Lung (tissue), 11 donors: ENCODE measurements at regions not wholly inside any gene's neighbourhood (a gene's known extent, or its start where the extent isn't known, plus 50 kb on each side); places are given as distances from the start of the nearest gene placed in this dataset.

Source experiments
- ATAC-seq: fragments of 200-7000 bp; cut with Tn5 transposase; one replicate; pipeline ENCODE4 v1.9.1; 2020; ENCODE audit warnings: moderate number of reproducible peaks; ENCODE audit not compliant: insufficient read depth, low FRiP score
- DNase-seq, 3 donors: peaks; one replicate each; pipeline ENCODE4 v3.0.0-alpha.2; 2013 to 2017
- H3K27ac ChIP-seq, 2 donors: one replicate each; pipeline ENCODE4 v1.5.1; 2013; ENCODE audit warnings: mild to moderate bottlenecking in 2 of 2, moderate library complexity in 2 of 2, control low read depth in 1 of 2, inconsistent platforms in 1 of 2, low read depth in 1 of 2, low read length in 1 of 2
- H3K27me3 ChIP-seq, 3 donors: one replicate each; pipeline ENCODE4 v1.5.1; 2013; ENCODE audit warnings: low read length in 2 of 3; ENCODE audit not compliant: control insufficient read depth in 3 of 3, insufficient read depth in 3 of 3
- H3K36me3 ChIP-seq, 4 donors: one replicate each; pipeline ENCODE4 v1.5.1; 2013; ENCODE audit warnings: low read length in 4 of 4, mild to moderate bottlenecking in 1 of 4, moderate library complexity in 1 of 4; ENCODE audit not compliant: control insufficient read depth in 4 of 4, insufficient read depth in 4 of 4
- H3K4me1 ChIP-seq, 5 donors: one replicate each; pipeline ENCODE4 v1.5.1; 2013; ENCODE audit warnings: low read length in 5 of 5, mild to moderate bottlenecking in 2 of 5, moderate library complexity in 1 of 5; ENCODE audit not compliant: control insufficient read depth in 5 of 5, insufficient read depth in 5 of 5
- H3K4me3 ChIP-seq: one replicate; pipeline ENCODE4 v1.5.1; 2013; ENCODE audit warnings: mild to moderate bottlenecking, control low read depth, moderate library complexity
- H3K9ac ChIP-seq, 2 donors: one replicate each; pipeline ENCODE4 v1.5.1; 2013; ENCODE audit warnings: low read length in 2 of 2, control low read depth in 1 of 2; ENCODE audit not compliant: insufficient read depth in 1 of 2
- H3K9me3 ChIP-seq, 4 donors: one replicate each; pipeline ENCODE4 v1.5.1; 2013; ENCODE audit warnings: low read length in 3 of 4, mild to moderate bottlenecking in 1 of 4, moderate library complexity in 1 of 4; ENCODE audit not compliant: control insufficient read depth in 4 of 4, insufficient read depth in 3 of 4
- CTCF ChIP-seq: IDR thresholded peaks from 2 replicates; pipeline ENCODE4 v1.5.1; 2012; ENCODE audit warnings: mild to moderate bottlenecking; ENCODE audit errors: control extremely low read depth, extremely low read depth
- WGBS, 2 donors: extraction: QIAGEN DNeasy Blood & Tissue Kit; methylation state at CpG; one replicate each; pipeline ENCODE4 v1.1.7; 2013; 5-methylcytosine and 5-hydroxymethylcytosine counted together
- donor health status: control.
- donor health status: control.
- donor health status: Bipolar disorder and iron deficiency.
- donor health status: healthy.
- donor health status: DM: yes; HTN: yes; CAD: no.

GRCh38 chrX:125620715-125621587 is 301.3 kb downstream of the TEX13C start:
- Histone ChIP-seq H3K9me3 (peaks cover 0 to 7% (median 0%) of the 10 kb centered on the region in 4 donors), H3K27ac (no peak overlapping the region), H3K4me3 (no peak overlapping the region), H3K36me3 (no peaks in the 10 kb centered on the region), H3K4me1 (no peaks in the 10 kb centered on the region), H3K9ac (no peak overlapping the region), H3K27me3 (no peaks in the 10 kb centered on the region)
- ATAC-seq = no peak
- 87 to 90% methylated on average over 7 of the region's 7 CpGs for WGBS, 2 donors
- no peak for TF ChIP-seq CTCF
- DNase-seq = no peak

GRCh38 chrX:125621588-125621927 is 301.9 kb downstream of the TEX13C start:
- DNase-seq = no peak

GRCh38 chrX:125622899-125623298 is 303.2 kb downstream of the TEX13C start:
- Histone ChIP-seq H3K27ac (no peak overlapping the region), H3K36me3 (no peaks in the 10 kb centered on the region), H3K9me3 (peaks cover 0 to 7% (median 0%) of the 10 kb centered on the region in 4 donors), H3K4me3 (no peak overlapping the region), H3K4me1 (no peaks in the 10 kb centered on the region), H3K9ac (no peak overlapping the region), H3K27me3 (no peaks in the 10 kb centered on the region)
- DNase-seq (no peak), ATAC-seq (no peak)
- TF ChIP-seq CTCF = no peak
- WGBS, 2 donors = 57 to 93% methylated on average over 2 of the region's 2 CpGs

More at GRCh38 chrX:125621588-125621927, 301.9 kb downstream of the TEX13C start:
- Histone ChIP-seq H3K4me1 (no peaks in the 10 kb centered on the region), H3K9me3 (peaks cover 0 to 7% (median 0%) of the 10 kb centered on the region in 4 donors), H3K4me3 (no peak overlapping the region), H3K36me3 (no peaks in the 10 kb centered on the region), H3K27me3 (no peaks in the 10 kb centered on the region), H3K27ac (no peak overlapping the region), H3K9ac (no peak overlapping the region)
- WGBS, 2 donors = 81 to 89% methylated on average over 4 of the region's 4 CpGs
- no peak for ATAC-seq
- TF ChIP-seq CTCF = no peak

GRCh38 chrX:125627676-125628075 is 308.0 kb downstream of the TEX13C start:
- H3K36me3 ChIP-seq = no peaks in the 10 kb centered on the region
- no peaks in the 10 kb centered on the region for H3K9me3 ChIP-seq
- no peaks in the 10 kb centered on the region for H3K27me3 ChIP-seq
- no peak overlapping the region for H3K9ac ChIP-seq
- no peak overlapping the region for H3K4me3 ChIP-seq
- H3K27ac ChIP-seq = no peak overlapping the region
- no peak for ATAC-seq
- H3K4me1 ChIP-seq = no peaks in the 10 kb centered on the region
- no peak for DNase-seq
- no peak for TF ChIP-seq CTCF
- 47 to 77% methylated on average over 6 of the region's 6 CpGs for WGBS, 2 donors
